ENCODE measurements at regions not wholly inside any gene's neighbourhood (a gene's known extent, or its start where the extent isn't known, plus 50 kb on each side); places are given as distances from the start of the nearest gene placed in this dataset.

GRCh38 chr18:44536046-44536445 is 144.6 kb upstream of the SETBP1 start:
- no peak for TF ChIP-seq POLR2AphosphoS5 (IDR thresholded peaks at IDR 0.05; ENCODE audit: borderline replicate concordance, low read depth, low read length)
- TF ChIP-seq EZH2 (IDR thresholded peaks at IDR 0.05) = no peak

Data from SK-N-MC (cell line).